ENCODE measurements at regions not wholly inside any gene's neighbourhood (a gene's known extent, or its start where the extent isn't known, plus 50 kb on each side); places are given as distances from the start of the nearest gene placed in this dataset.

DNA sequence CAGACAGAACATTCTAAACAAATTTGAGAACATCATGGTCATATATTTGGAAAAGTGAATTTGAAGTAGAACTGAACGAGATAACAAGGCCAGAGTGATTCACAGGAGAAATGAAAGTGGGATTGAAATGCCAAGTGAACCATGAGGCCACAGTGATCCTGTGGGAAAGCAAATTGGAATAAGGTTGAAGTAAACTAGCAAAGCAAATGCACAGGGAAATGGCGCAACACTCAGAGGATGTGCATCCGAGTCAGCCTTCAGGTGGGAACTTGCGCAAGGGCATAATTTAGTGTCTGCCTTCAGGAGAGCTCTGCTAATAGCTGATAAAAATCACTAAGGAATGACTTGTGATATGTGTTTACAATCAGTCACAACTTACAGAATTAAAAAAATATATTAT lies 696.6 kb downstream of the LIG4 start:
- TF ChIP-seq, protein P1, sequence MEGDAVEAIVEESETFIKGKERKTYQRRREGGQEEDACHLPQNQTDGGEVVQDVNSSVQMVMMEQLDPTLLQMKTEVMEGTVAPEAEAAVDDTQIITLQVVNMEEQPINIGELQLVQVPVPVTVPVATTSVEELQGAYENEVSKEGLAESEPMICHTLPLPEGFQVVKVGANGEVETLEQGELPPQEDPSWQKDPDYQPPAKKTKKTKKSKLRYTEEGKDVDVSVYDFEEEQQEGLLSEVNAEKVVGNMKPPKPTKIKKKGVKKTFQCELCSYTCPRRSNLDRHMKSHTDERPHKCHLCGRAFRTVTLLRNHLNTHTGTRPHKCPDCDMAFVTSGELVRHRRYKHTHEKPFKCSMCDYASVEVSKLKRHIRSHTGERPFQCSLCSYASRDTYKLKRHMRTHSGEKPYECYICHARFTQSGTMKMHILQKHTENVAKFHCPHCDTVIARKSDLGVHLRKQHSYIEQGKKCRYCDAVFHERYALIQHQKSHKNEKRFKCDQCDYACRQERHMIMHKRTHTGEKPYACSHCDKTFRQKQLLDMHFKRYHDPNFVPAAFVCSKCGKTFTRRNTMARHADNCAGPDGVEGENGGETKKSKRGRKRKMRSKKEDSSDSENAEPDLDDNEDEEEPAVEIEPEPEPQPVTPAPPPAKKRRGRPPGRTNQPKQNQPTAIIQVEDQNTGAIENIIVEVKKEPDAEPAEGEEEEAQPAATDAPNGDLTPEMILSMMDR (IDR thresholded peaks at IDR 0.05; ENCODE audit: insufficient read depth, low read depth, low read length): no peak
- no peak for TF ChIP-seq EZH2 (IDR thresholded peaks at IDR 0.05; ENCODE audit: insufficient read depth, low read length)
- Histone ChIP-seq H3K79me2 (ENCODE audit: insufficient read depth, low read length) (no peaks in the 10 kb centered on the region), H3K9ac (ENCODE audit: low read length) (no peak overlapping the region), H3K27ac (ENCODE audit: low read depth, low read length) (no peak overlapping the region), H3K36me3 (ENCODE audit: insufficient read depth, low read length) (no peaks in the 10 kb centered on the region), H3K4me3 (ENCODE audit: insufficient read depth, low read depth, low read length) (no peak overlapping the region), H3K27me3 (ENCODE audit: insufficient read depth, low read length) (no peaks in the 10 kb centered on the region), H3K4me1 (ENCODE audit: insufficient read depth, low read length) (no peaks in the 10 kb centered on the region), H3K9me3 (ENCODE audit: insufficient read depth, low read depth, low read length) (no peaks in the 10 kb centered on the region), H4K20me1 (ENCODE audit: insufficient read depth, low read length) (no peaks in the 10 kb centered on the region), H2AFZ (ENCODE audit: low read depth, low read length) (no peak overlapping the region), H3K4me2 (ENCODE audit: low read length) (no peak overlapping the region)
- Mint-ChIP-seq H3K4me3 (ENCODE audit: unreplicated experiment) (no peak overlapping the region), H3K9me3 (ENCODE audit: unreplicated experiment) (no peaks in the 10 kb centered on the region), H3K27me3 (ENCODE audit: low read depth, unreplicated experiment) (no peaks in the 10 kb centered on the region), H3K4me1 (ENCODE audit: low read depth, unreplicated experiment) (no peaks in the 10 kb centered on the region), H3K36me3 (ENCODE audit: low read depth, unreplicated experiment) (no peaks in the 10 kb centered on the region), H3K27ac (ENCODE audit: unreplicated experiment) (no peak overlapping the region)
- FAIRE-seq (no peak), DNase-seq (ENCODE audit: low read depth) (no peak)

DNA sequence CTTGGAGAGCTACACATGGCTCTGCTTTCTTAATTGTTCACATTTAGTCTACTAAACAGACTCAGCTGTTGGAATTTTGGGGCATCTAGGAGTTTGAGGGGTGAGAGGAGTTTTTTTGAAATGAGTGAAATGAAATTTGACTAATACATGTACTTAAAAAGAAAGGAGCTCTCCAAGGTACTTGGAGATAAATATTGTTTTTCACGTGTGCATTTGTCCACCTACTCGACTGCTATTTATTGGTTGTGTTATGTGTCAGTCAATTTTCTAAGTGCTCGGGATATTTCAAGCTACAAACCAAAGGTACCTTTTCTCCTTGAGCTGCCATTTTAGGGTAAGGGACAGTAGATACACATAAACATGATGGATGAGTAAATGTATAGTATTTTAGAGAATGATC lies 697.0 kb downstream of the LIG4 start:
- FAIRE-seq: no peak
- H3K4me1 ChIP-seq (ENCODE audit: insufficient read depth, low read length): no peaks in the 10 kb centered on the region
- H3K4me2 ChIP-seq (ENCODE audit: low read length): no peak overlapping the region
- H3K9me3 ChIP-seq (ENCODE audit: insufficient read depth, low read depth, low read length): no peaks in the 10 kb centered on the region
- no peak overlapping the region for H3K27ac ChIP-seq (ENCODE audit: low read depth, low read length)
- H3K79me2 ChIP-seq (ENCODE audit: insufficient read depth, low read length): no peaks in the 10 kb centered on the region
- Mint-ChIP-seq H3K36me3 (ENCODE audit: low read depth, unreplicated experiment) (no peaks in the 10 kb centered on the region), H3K4me3 (ENCODE audit: unreplicated experiment) (no peak overlapping the region), H3K27me3 (ENCODE audit: low read depth, unreplicated experiment) (no peaks in the 10 kb centered on the region), H3K27ac (ENCODE audit: unreplicated experiment) (no peak overlapping the region), H3K9me3 (ENCODE audit: unreplicated experiment) (no peaks in the 10 kb centered on the region), H3K4me1 (ENCODE audit: low read depth, unreplicated experiment) (no peaks in the 10 kb centered on the region)
- no peaks in the 10 kb centered on the region for H3K27me3 ChIP-seq (ENCODE audit: insufficient read depth, low read length)
- H3K9ac ChIP-seq (ENCODE audit: low read length): no peak overlapping the region
- DNase-seq (ENCODE audit: low read depth): peak; percentile 31
- TF ChIP-seq, protein P1 (IDR thresholded peaks at IDR 0.05; ENCODE audit: insufficient read depth, low read depth, low read length): no peak
- TF ChIP-seq EZH2 (IDR thresholded peaks at IDR 0.05; ENCODE audit: insufficient read depth, low read length): no peak
- H3K36me3 ChIP-seq (ENCODE audit: insufficient read depth, low read length): no peaks in the 10 kb centered on the region
- H2AFZ ChIP-seq (ENCODE audit: low read depth, low read length): no peak overlapping the region
- H4K20me1 ChIP-seq (ENCODE audit: insufficient read depth, low read length): no peaks in the 10 kb centered on the region
- no peak overlapping the region for H3K4me3 ChIP-seq (ENCODE audit: insufficient read depth, low read depth, low read length)

DNA sequence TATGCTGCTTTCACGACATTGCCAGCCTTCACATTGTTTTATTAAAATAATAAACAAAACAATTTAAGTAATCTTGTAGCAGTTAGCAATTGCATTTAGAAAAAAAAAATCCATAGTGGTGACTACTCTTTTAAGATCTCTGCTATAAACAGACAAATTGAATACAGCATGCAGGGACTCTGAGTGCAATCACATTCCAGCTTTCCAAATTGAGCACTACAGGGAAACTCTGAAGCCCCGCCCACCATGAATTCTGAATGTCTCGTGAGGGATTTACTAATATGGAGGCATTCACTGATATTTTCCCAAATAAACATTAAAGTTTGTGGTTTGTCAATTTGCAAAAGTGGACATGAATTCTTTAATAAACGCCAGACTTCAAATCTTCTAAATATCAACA lies 698.8 kb downstream of the LIG4 start:
- Histone ChIP-seq H3K4me2 (ENCODE audit: low read length) (no peak overlapping the region), H3K9ac (ENCODE audit: low read length) (no peak overlapping the region), H3K27ac (ENCODE audit: low read depth, low read length) (no peak overlapping the region), H2AFZ (ENCODE audit: low read depth, low read length) (no peak overlapping the region), H4K20me1 (ENCODE audit: insufficient read depth, low read length) (no peaks in the 10 kb centered on the region), H3K4me3 (ENCODE audit: insufficient read depth, low read depth, low read length) (no peak overlapping the region), H3K79me2 (ENCODE audit: insufficient read depth, low read length) (no peaks in the 10 kb centered on the region), H3K36me3 (ENCODE audit: insufficient read depth, low read length) (no peaks in the 10 kb centered on the region), H3K9me3 (ENCODE audit: insufficient read depth, low read depth, low read length) (no peaks in the 10 kb centered on the region), H3K27me3 (ENCODE audit: insufficient read depth, low read length) (no peaks in the 10 kb centered on the region), H3K4me1 (ENCODE audit: insufficient read depth, low read length) (no peaks in the 10 kb centered on the region)
- Mint-ChIP-seq H3K27me3 (ENCODE audit: low read depth, unreplicated experiment) (no peaks in the 10 kb centered on the region), H3K4me1 (ENCODE audit: low read depth, unreplicated experiment) (no peaks in the 10 kb centered on the region), H3K4me3 (ENCODE audit: unreplicated experiment) (no peak overlapping the region), H3K9me3 (ENCODE audit: unreplicated experiment) (no peaks in the 10 kb centered on the region), H3K36me3 (ENCODE audit: low read depth, unreplicated experiment) (no peaks in the 10 kb centered on the region), H3K27ac (ENCODE audit: unreplicated experiment) (no peak overlapping the region)
- FAIRE-seq: no peak
- no peak for TF ChIP-seq EZH2 (IDR thresholded peaks at IDR 0.05; ENCODE audit: insufficient read depth, low read length)
- TF ChIP-seq, protein P1 (IDR thresholded peaks at IDR 0.05; ENCODE audit: insufficient read depth, low read depth, low read length): no peak
- no peak for DNase-seq (ENCODE audit: low read depth)

All from astrocyte (in vitro differentiated cells and primary cell).